ENCODE measurements at regions not wholly inside any gene's neighbourhood (a gene's known extent, or its start where the extent isn't known, plus 50 kb on each side); places are given as distances from the start of the nearest gene placed in this dataset.

DNA sequence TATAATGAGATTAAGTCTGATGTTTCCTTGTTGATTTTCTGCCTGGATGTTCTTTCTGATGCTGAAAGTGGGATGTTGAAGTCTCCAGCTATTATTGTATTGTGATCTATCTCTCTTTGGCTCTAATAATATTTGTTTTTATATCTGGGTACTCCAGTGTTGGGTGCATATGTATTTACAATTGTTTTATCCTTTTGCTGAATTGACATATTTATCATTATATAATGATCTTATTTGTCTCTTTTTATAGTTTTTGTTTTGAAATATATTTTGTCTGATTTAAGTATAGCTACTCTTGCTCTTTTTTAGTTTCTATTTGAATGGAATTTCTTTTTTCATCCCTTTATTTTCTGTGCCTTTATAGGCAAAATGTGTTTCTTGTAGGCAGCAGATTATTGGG lies 522.2 kb upstream of the NEGR1 start:
- TF ChIP-seq, protein P1, sequence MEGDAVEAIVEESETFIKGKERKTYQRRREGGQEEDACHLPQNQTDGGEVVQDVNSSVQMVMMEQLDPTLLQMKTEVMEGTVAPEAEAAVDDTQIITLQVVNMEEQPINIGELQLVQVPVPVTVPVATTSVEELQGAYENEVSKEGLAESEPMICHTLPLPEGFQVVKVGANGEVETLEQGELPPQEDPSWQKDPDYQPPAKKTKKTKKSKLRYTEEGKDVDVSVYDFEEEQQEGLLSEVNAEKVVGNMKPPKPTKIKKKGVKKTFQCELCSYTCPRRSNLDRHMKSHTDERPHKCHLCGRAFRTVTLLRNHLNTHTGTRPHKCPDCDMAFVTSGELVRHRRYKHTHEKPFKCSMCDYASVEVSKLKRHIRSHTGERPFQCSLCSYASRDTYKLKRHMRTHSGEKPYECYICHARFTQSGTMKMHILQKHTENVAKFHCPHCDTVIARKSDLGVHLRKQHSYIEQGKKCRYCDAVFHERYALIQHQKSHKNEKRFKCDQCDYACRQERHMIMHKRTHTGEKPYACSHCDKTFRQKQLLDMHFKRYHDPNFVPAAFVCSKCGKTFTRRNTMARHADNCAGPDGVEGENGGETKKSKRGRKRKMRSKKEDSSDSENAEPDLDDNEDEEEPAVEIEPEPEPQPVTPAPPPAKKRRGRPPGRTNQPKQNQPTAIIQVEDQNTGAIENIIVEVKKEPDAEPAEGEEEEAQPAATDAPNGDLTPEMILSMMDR (IDR thresholded peaks at IDR 0.05; ENCODE audit: insufficient read depth, low read length, poor library complexity, severe bottlenecking): no peak
- no peak for DNase-seq (ENCODE audit: extremely low read depth, insufficient read length)
- H3K36me3 ChIP-seq (ENCODE audit: control insufficient read depth, insufficient read depth, low read length): no peaks in the 10 kb centered on the region
- no peak overlapping the region for H3K4me3 ChIP-seq (replicated peaks; ENCODE audit: low read depth, low read length)
- H3K27me3 ChIP-seq (replicated peaks; ENCODE audit: control insufficient read depth, insufficient read depth, low read length): no peaks in the 10 kb centered on the region

DNA sequence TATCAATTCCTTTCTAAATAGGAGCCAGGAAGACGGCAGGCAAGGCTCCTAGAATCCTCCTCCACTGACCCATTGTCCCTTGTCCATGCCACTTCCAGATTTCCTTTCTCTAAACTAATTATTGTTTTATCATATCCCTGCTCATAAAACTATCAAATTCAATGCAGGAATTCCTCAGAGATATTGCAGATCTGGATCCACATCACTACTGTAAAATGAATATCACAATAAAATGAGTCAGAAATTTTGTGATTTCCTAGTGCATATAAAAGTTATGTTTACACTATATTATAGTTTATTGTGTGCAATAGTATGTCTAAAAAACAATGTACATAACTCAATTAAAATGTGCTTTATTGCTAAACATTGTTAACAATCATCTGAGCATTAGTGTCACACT lies 498.7 kb upstream of the NEGR1 start:
- no peaks in the 10 kb centered on the region for H3K36me3 ChIP-seq (ENCODE audit: control insufficient read depth, insufficient read depth, low read length)
- no peak for DNase-seq (ENCODE audit: extremely low read depth, insufficient read length)
- TF ChIP-seq, protein P1 (IDR thresholded peaks at IDR 0.05; ENCODE audit: insufficient read depth, low read length, poor library complexity, severe bottlenecking): no peak
- no peak overlapping the region for H3K4me3 ChIP-seq (replicated peaks; ENCODE audit: low read depth, low read length)
- H3K27me3 ChIP-seq (replicated peaks; ENCODE audit: control insufficient read depth, insufficient read depth, low read length): no peaks in the 10 kb centered on the region

DNA sequence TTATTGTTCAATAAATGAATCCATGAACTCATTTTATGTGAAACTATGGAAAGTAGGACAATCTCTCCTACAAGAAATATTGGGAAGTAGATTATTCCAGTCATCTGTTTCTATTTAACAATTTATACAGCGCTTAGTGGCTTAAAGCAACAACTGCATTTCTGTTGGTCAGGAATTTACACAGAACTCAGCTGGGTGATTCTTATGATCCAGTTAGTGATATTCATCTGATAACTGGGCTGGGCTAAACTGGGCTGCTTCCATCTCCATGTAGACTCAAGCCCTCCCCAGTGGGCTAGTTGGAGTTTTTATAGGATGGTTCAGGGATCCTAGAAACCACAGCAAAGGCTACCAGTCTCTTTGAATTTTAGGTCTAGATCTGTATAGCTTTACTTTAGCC lies 497.9 kb upstream of the NEGR1 start:
- H3K4me3 ChIP-seq (replicated peaks; ENCODE audit: low read depth, low read length): no peak overlapping the region
- H3K27me3 ChIP-seq (replicated peaks; ENCODE audit: control insufficient read depth, insufficient read depth, low read length): no peaks in the 10 kb centered on the region
- no peaks in the 10 kb centered on the region for H3K36me3 ChIP-seq (ENCODE audit: control insufficient read depth, insufficient read depth, low read length)
- TF ChIP-seq, protein P1 (IDR thresholded peaks at IDR 0.05; ENCODE audit: insufficient read depth, low read length, poor library complexity, severe bottlenecking): no peak
- no peak for DNase-seq (ENCODE audit: extremely low read depth, insufficient read length)

DNA sequence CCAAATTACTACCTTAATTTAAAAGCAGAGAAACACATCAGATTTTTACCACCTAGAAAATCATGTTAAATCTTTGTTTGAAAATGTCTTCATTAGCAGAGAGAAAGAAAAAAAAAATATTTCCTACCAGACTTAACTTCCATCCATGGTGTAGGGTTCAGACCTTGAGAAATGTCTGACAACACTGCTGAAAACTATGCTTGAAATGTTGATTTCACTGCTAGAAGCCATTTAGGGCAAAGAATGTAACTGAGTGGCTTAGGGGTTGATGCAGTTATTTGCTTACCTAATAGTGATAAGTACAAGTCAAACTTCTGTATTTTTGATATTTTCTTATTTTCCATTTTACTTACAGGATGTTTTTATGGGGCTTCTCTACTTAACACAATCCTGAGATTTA lies 495.6 kb upstream of the NEGR1 start:
- TF ChIP-seq, protein P1 (IDR thresholded peaks at IDR 0.05; ENCODE audit: insufficient read depth, low read length, poor library complexity, severe bottlenecking): no peak
- H3K27me3 ChIP-seq (replicated peaks; ENCODE audit: control insufficient read depth, insufficient read depth, low read length): no peaks in the 10 kb centered on the region
- no peak for DNase-seq (ENCODE audit: extremely low read depth, insufficient read length)
- no peaks in the 10 kb centered on the region for H3K36me3 ChIP-seq (ENCODE audit: control insufficient read depth, insufficient read depth, low read length)
- H3K4me3 ChIP-seq (replicated peaks; ENCODE audit: low read depth, low read length): no peak overlapping the region

DNA sequence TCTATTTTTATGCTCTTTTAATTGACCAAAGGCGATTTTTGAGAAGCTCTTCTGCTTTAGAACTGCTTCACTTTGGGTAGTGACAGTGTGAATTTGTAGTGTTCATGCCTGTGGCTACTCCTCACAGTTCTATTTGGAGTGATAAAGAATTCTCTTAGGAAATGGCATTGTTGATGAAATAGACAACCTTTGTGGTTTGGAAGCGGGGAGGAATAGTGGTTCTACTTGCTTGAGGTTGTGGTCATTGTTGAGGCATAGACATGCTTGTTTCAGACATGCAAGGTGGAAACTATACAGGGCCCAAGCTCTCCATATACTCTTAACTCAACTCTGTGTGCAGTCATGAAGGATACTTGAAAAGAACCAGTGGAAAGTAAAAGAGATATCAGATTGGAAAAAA lies 481.1 kb upstream of the NEGR1 start:
- TF ChIP-seq, protein P1 (IDR thresholded peaks at IDR 0.05; ENCODE audit: insufficient read depth, low read length, poor library complexity, severe bottlenecking): no peak
- no peaks in the 10 kb centered on the region for H3K27me3 ChIP-seq (replicated peaks; ENCODE audit: control insufficient read depth, insufficient read depth, low read length)
- H3K4me3 ChIP-seq (replicated peaks; ENCODE audit: low read depth, low read length): no peak overlapping the region
- no peaks in the 10 kb centered on the region for H3K36me3 ChIP-seq (ENCODE audit: control insufficient read depth, insufficient read depth, low read length)
- no peak for DNase-seq (ENCODE audit: extremely low read depth, insufficient read length)

DNA sequence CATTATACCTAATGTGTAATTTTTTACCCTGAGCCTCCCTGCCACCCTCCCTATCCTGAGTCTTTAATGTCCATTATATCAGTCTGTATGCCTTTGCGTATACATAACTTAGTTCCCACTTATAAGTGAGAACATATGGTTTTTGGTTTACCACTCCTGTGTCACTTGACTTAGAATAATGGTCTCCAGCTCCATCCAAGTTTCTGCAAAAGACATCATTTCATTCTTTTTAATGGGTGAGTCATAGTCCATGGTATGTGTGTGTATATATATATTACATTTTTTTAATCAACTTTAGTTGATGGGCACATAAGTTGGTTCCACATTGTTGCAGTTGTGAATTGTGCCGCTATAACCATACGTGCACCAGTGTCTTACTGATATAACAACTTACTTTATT lies 477.1 kb upstream of the NEGR1 start:
- Histone ChIP-seq H3K36me3 (ENCODE audit: control insufficient read depth, insufficient read depth, low read length) (no peaks in the 10 kb centered on the region), H3K4me3 (replicated peaks; ENCODE audit: low read depth, low read length) (no peak overlapping the region), H3K27me3 (replicated peaks; ENCODE audit: control insufficient read depth, insufficient read depth, low read length) (no peaks in the 10 kb centered on the region)
- no peak for DNase-seq (ENCODE audit: extremely low read depth, insufficient read length)
- TF ChIP-seq, protein P1 (IDR thresholded peaks at IDR 0.05; ENCODE audit: insufficient read depth, low read length, poor library complexity, severe bottlenecking): no peak
